K562 (cell line): ENCODE measurements at regions not wholly inside any gene's neighbourhood (a gene's known extent, or its start where the extent isn't known, plus 50 kb on each side); places are given as distances from the start of the nearest gene placed in this dataset.

Source experiments
- ATAC-seq: fragments of 200-7000 bp; cut with Tn5 transposase; 3 replicates; pipeline ENCODE4 v1.9.1; 2020; ENCODE audit warnings: moderate library complexity
- BruUV-seq: library from RNA; stranded (reverse); fragments of 400-500 nt; replicated peaks from 2 replicates; lab custom pipeline; 2021; lab: Mats Ljungman, UMichigan
- CTCF ChIA-PET: fragments of 300-600 bp; formaldehyde crosslinking; extraction: SDS; loops from one replicate; lab custom pipeline; 2021; ENCODE audit warnings: low intra/inter-chr PET ratio; lab: Yijun Ruan, JAX
- POLR2A ChIA-PET: fragments of 300-600, 350-650 bp; sonication (Branson Sonifier 250); formaldehyde crosslinking; extraction: SDS; loops from one replicate; lab custom pipeline; 2021; ENCODE audit warnings: antibody characterized with exemption, inconsistent platforms; lab: Yijun Ruan, JAX
- DNase-seq, 4 experiments: peaks; one replicate each; pipeline versions ENCODE4 v3.0.0 to v3.0.0-alpha.2; 2011 to 2018; ENCODE audit warnings: low spot score in 3 of 4, mixed read lengths in 3 of 4; ENCODE audit errors: extremely low read depth in 1 of 4
- FAIRE-seq: peaks from 2 replicates; lab custom pipeline; 2011; peaks lifted over from hg19 to GRCh38; lab: Jason Lieb, UNC
- H2AFZ ChIP-seq: 2 replicates; pipeline ENCODE4 v1.6.0; 2011; ENCODE audit warnings: low read depth, low read length, control low read depth, inconsistent platforms
- H3K27ac ChIP-seq: fragments of 200-600 bp; 3 replicates; pipeline ENCODE4 v1.8.0; 2011; ENCODE audit warnings: low read depth, mild to moderate bottlenecking, control low read depth, inconsistent platforms, low read length, moderate library complexity, mixed read lengths; ENCODE audit errors: extremely low read depth
- H3K27me3 ChIP-seq, 2 experiments: fragments of 300-600 bp in 1 of 2; 2 replicates in 1 of 2; 3 replicates in 1 of 2; pipeline versions ENCODE4 v1.6.0 to v1.8.0; 2011; ENCODE audit warnings: inconsistent platforms in 2 of 2, low read length in 2 of 2, mild to moderate bottlenecking in 1 of 2, mixed read lengths in 1 of 2, moderate library complexity in 1 of 2; ENCODE audit not compliant: control insufficient read depth in 2 of 2, insufficient read depth in 2 of 2
- H3K36me3 ChIP-seq: fragments of 300-600 bp; 3 replicates; pipeline ENCODE4 v1.8.0; 2011; ENCODE audit warnings: mild to moderate bottlenecking, low read length, inconsistent platforms; ENCODE audit not compliant: control insufficient read depth, insufficient read depth
- H3K4me1 ChIP-seq, 2 experiments: fragments of 200-600 bp in 1 of 2; replicated peaks in 1 of 2; 2 replicates in 1 of 2; 3 replicates in 1 of 2; pipeline versions ENCODE4 v1.5.1 to v1.8.0; 2011; ENCODE audit warnings: inconsistent platforms in 2 of 2, low read length in 2 of 2, mild to moderate bottlenecking in 1 of 2, mixed read lengths in 1 of 2, moderate library complexity in 1 of 2; ENCODE audit not compliant: control insufficient read depth in 2 of 2, insufficient read depth in 2 of 2
- H3K4me2 ChIP-seq: 2 replicates; pipeline ENCODE4 v1.6.1; 2011; ENCODE audit warnings: low read length, control low read depth, inconsistent platforms, mixed read lengths; ENCODE audit not compliant: insufficient read depth
- H3K4me3 ChIP-seq: fragments of 200-600 bp; sonication (generic), shearing (Covaris generic); 2 replicates; pipeline ENCODE4 v1.5.1; 2016; ENCODE audit warnings: control low read depth, inconsistent platforms
- H3K79me2 ChIP-seq: fragments of 200-600 bp; 3 replicates; pipeline ENCODE4 v1.8.0; 2011; ENCODE audit warnings: low read length, inconsistent platforms; ENCODE audit not compliant: control insufficient read depth, insufficient read depth
- H3K9ac ChIP-seq, 2 experiments: 2 replicates each; pipeline versions ENCODE4 v1.6.0 to v1.6.1; 2011; ENCODE audit warnings: low read depth in 2 of 2, low read length in 2 of 2, control low read depth in 1 of 2, inconsistent platforms in 1 of 2, mild to moderate bottlenecking in 1 of 2, mixed read lengths in 1 of 2; ENCODE audit not compliant: insufficient read depth in 1 of 2
- H3K9me1 ChIP-seq: one replicate; pipeline ENCODE4 v1.6.0; 2011; ENCODE audit warnings: inconsistent platforms, mild to moderate bottlenecking, low read length, moderate library complexity; ENCODE audit not compliant: control insufficient read depth, insufficient read depth
- H3K9me3 ChIP-seq: replicated peaks from 2 replicates; pipeline ENCODE4 v1.5.1; 2011; ENCODE audit warnings: low read depth, low read length, inconsistent platforms; ENCODE audit not compliant: control insufficient read depth, insufficient read depth
- H4K20me1 ChIP-seq: replicated peaks from 2 replicates; pipeline ENCODE4 v1.6.1; 2011; ENCODE audit warnings: low read length, inconsistent platforms, mixed read lengths; ENCODE audit not compliant: control insufficient read depth, insufficient read depth
- CBX5 ChIP-seq: IDR thresholded peaks from 2 replicates; pipeline ENCODE4 v1.6.1; 2014; ENCODE audit warnings: low read depth, borderline replicate concordance
- GTF2E2 ChIP-seq: fragments of 200-800 bp; sonication (Bioruptor generic); IDR thresholded peaks from 2 replicates; pipeline ENCODE4 v1.6.1; 2016; ENCODE audit warnings: missing genetic modification characterization, missing compliant biosample characterization
- KDM1A ChIP-seq, 2 experiments: fragments of 450-650 bp; IDR thresholded peaks; 2 replicates each; pipeline ENCODE4 v1.6.1; 2016; ENCODE audit warnings: mild to moderate bottlenecking in 2 of 2
- RBM15 ChIP-seq: fragments of 200-400 bp; formaldehyde crosslinking; IDR thresholded peaks from 2 replicates; pipeline ENCODE4 v1.6.1; 2018; ENCODE audit warnings: mild to moderate bottlenecking, low read length, moderate library complexity; ENCODE audit not compliant: insufficient read depth
- TBP ChIP-seq: optimal IDR thresholded peaks from 2 replicates; pipeline ENCODE3; 2011; ENCODE audit warnings: low read depth, low read length, improper control_type of control experiment
- XRCC3 ChIP-seq: fragments of 450-650 bp; IDR thresholded peaks from 2 replicates; pipeline ENCODE4 v1.6.1; 2017; ENCODE audit warnings: mild to moderate bottlenecking, moderate library complexity
- ZNF24 ChIP-seq: fragments of 450-650 bp; IDR thresholded peaks from 2 replicates; pipeline ENCODE4 v1.6.1; 2016
- ZNF436 ChIP-seq: fragments of 250-450, 450-650 bp; sonication (Bioruptor Pico); formaldehyde crosslinking; IDR thresholded peaks from 2 replicates; pipeline ENCODE4 v1.7.0; 2020; ENCODE audit warnings: mild to moderate bottlenecking
- ZNF655 ChIP-seq: fragments of 250-450 bp; sonication (Bioruptor Pico); IDR thresholded peaks from 2 replicates; pipeline ENCODE4 v1.5.0; 2021
- ZNF707 ChIP-seq: fragments of 250-450 bp; sonication (Bioruptor Pico); conservative IDR thresholded peaks from 2 replicates; pipeline ENCODE4 v1.8.0; 2022; ENCODE audit warnings: inconsistent platforms, mild to moderate bottlenecking, moderate library complexity
- in situ Hi-C: fragments of 300-500 bp; cut with MboI; formaldehyde crosslinking; loops from 4 replicates; pipeline ENCODE4 v1.15.0; 2018; ENCODE audit warnings: inconsistent platforms, mixed read lengths
- intact Hi-C: fragments of 100-400 bp; cut with micrococcal nuclease; formaldehyde crosslinking; loops from 2 replicates; pipeline ENCODE4 v1.14.2; 2022

- TF ChIP-seq KDM1A (IDR thresholded peaks at IDR 0.05) (no peak), ZNF436 (no peak), ZNF655 (CRISPR knock-in tag) (no peak), CBX5 (no peak), RBM15 (no peak), XRCC3 (no peak), TBP (no peak), GTF2E2 (tag) (no peak)
These were observed 976.1 kb downstream of the REEP3 start (continued) for GRCh38 chr10:64497306-64497705.

DNA sequence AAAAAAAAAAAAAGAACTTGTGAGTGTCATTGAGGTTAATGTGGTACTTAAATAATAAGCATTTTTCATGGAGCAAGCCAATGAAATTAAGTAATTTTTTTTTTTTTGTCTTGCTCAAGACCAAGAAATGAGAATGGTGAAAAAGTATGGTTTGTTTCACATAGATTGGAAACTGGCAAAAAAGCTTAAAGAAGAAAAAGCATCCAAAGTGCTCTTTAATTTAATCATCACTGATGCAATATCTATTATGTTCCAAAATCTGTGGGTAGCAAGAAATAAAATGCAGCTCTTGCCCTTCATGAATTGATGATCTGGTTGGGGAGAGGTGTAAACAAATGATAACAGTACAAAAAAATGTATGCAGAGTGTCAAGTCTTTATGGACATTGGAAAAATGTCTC lies 980.6 kb downstream of the REEP3 start:
- no TSS peak for BruUV-seq
- no peak overlapping the region for H3K27ac ChIP-seq
- no peak overlapping the region for H2AFZ ChIP-seq
- in situ Hi-C loops: no loop called here
- no peaks in the 10 kb centered on the region for H3K27me3 ChIP-seq
- CTCF ChIA-PET: no interaction called here
- no peak overlapping the region for H3K4me3 ChIP-seq
- no peaks in the 10 kb centered on the region for H3K79me2 ChIP-seq
- ATAC-seq (no peak), FAIRE-seq (no peak), DNase-seq (no peak)
- H4K20me1 ChIP-seq: no peaks in the 10 kb centered on the region
- no peaks in the 10 kb centered on the region for H3K9me1 ChIP-seq
- no peak overlapping the region for H3K9ac ChIP-seq
- intact Hi-C loops: loop anchor here (10.0 kb wide), 1 partner anchor 143 kb away; no protein-coding TSS in a partner anchor
- H3K36me3 ChIP-seq: no peaks in the 10 kb centered on the region
- TF ChIP-seq ZNF707 (no peak), ZNF24 (no peak)
- H3K4me1 ChIP-seq: peaks cover 0 to 15% of the 10 kb centered on the region in 2 experiments; a peak in 3 of 5 replicates
- H3K4me2 ChIP-seq: no peak overlapping the region
- POLR2A ChIA-PET: no interaction called here
- H3K9me3 ChIP-seq: peaks cover 2% of the 10 kb centered on the region
